ENCODE measurements at regions not wholly inside any gene's neighbourhood (a gene's known extent, or its start where the extent isn't known, plus 50 kb on each side); places are given as distances from the start of the nearest gene placed in this dataset.
A peak's percentile ranks its signal among the peaks of the same experiment; 100 is the strongest.

DNA sequence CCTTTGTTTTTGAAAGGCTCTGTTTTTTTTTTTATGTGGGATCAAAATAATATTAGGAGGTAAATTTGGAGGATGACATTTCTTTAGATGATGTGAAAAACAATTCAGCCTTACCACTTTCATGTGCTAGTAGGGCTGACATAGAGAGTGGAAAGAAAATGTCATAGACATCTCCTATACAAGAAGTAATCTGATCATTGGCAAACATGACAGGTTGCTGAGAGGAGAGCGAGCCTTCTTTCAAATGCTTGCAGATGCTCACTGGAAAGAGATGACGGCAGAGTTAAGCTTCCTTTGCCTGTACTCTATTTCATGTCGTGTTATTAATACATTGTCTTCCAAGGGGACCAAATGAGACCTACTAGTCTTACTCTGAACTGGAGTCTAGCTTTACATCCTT is 160.1 kb upstream of the DAP start:
- no peak for DNase-seq (ENCODE audit: extremely low read depth, low read depth)

GRCh38 chr5:10920400-10920799 is 159.4 kb upstream of the DAP start:
- no peak for DNase-seq (ENCODE audit: extremely low read depth, low read depth)
- TF ChIP-seq, protein P1, sequence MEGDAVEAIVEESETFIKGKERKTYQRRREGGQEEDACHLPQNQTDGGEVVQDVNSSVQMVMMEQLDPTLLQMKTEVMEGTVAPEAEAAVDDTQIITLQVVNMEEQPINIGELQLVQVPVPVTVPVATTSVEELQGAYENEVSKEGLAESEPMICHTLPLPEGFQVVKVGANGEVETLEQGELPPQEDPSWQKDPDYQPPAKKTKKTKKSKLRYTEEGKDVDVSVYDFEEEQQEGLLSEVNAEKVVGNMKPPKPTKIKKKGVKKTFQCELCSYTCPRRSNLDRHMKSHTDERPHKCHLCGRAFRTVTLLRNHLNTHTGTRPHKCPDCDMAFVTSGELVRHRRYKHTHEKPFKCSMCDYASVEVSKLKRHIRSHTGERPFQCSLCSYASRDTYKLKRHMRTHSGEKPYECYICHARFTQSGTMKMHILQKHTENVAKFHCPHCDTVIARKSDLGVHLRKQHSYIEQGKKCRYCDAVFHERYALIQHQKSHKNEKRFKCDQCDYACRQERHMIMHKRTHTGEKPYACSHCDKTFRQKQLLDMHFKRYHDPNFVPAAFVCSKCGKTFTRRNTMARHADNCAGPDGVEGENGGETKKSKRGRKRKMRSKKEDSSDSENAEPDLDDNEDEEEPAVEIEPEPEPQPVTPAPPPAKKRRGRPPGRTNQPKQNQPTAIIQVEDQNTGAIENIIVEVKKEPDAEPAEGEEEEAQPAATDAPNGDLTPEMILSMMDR (IDR thresholded peaks at IDR 0.05; ENCODE audit: low read depth, low read length), result no peak

More for the DNA sequence above, 160.1 kb upstream of the DAP start:
- TF ChIP-seq, protein P1 (IDR thresholded peaks at IDR 0.05; ENCODE audit: low read depth, low read length), result no peak

DNA sequence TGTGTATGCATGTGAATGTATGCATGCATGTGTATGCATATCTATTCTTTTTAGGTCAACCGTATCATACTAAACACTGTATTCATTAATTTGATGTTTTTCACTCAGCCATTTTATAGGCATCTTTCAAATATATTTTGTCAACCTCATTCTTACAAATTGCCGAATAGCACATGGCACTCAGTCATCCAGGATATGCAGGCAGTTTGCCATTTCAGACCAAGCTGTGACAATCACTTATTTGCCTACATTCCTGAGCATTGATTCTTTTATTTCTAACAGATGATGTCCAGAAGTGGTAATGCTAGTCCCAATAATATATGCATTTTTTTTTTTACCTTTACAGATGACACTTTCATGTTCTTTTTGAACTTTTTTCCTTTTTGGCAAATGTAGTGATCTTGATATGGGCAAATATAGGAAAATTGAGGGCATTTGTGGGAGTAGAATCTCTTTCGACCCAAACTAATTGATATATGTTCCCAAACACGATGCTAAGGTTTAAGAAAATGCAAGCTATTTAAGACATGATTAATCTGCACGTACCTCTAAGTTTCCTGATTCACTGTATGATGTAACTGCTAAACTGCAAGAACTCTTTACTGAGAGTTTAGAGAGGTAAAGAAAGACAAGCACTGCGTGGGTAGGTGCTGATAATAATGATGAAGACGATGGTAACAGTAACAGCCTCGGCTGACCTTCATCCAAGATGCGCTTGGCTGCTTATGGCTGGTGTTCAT is 153.9 kb upstream of the DAP start:
- TF ChIP-seq, protein P1 (IDR thresholded peaks at IDR 0.05; ENCODE audit: low read depth, low read length), result no peak
- no peak for DNase-seq (ENCODE audit: extremely low read depth, low read depth)

DNA sequence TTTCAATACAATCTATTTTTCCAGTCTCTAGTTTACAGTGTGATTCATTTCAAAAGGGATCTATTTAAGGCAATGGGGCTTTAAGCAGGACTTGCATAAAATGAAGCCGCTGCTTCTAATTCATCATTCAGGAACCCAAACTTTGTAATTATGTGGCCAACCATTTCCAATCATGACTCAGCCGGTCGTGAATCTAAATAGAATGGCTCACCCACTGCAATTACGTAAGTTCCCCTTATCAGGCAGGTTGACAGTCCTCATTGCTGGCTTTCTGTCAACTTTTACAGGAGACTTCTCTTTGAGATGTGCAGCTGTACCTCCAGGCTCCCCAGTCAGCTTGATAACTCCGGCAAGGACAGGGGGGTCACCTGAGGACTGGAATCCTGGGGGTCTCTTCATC is 152.8 kb upstream of the DAP start:
- peak; percentile 66 for DNase-seq (ENCODE audit: extremely low read depth, low read depth)
- TF ChIP-seq, protein P1 (IDR thresholded peaks at IDR 0.05; ENCODE audit: low read depth, low read length), result no peak

- TF ChIP-seq, protein P1 (IDR thresholded peaks at IDR 0.05; ENCODE audit: low read depth, low read length), result no peak
- no peak for DNase-seq (ENCODE audit: extremely low read depth, low read depth)
These were observed 152.3 kb upstream of the DAP start for GRCh38 chr5:10913181-10913810.

GRCh38 chr5:10912435-10912834 is 151.4 kb upstream of the DAP start:
- TF ChIP-seq, protein P1 (IDR thresholded peaks at IDR 0.05; ENCODE audit: low read depth, low read length), result no peak
- DNase-seq (ENCODE audit: extremely low read depth, low read depth), result no peak

- TF ChIP-seq, protein P1 (IDR thresholded peaks at IDR 0.05; ENCODE audit: low read depth, low read length), result no peak
These were observed 149.2 kb upstream of the DAP start for GRCh38 chr5:10910261-10910660.

More at GRCh38 chr5:10910261-10910660, 149.2 kb upstream of the DAP start:
- no peak for DNase-seq (ENCODE audit: extremely low read depth, low read depth)

All from AG09319 (cell line).